GM12878 (cell line): ENCODE measurements at regions not wholly inside any gene's neighbourhood (a gene's known extent, or its start where the extent isn't known, plus 50 kb on each side); places are given as distances from the start of the nearest gene placed in this dataset.

Source experiments
- ATAC-seq: fragments of 200-7000 bp; cut with Tn5 transposase; 3 replicates; pipeline ENCODE4 v1.9.1; 2020; ENCODE audit warnings: mild to moderate bottlenecking, moderate library complexity
- BruUV-seq: library from RNA; stranded (reverse); fragments of 400-500 nt; replicated peaks from 2 replicates; lab custom pipeline; 2021; lab: Mats Ljungman, UMichigan
- CTCF ChIA-PET: fragments of 300-600 bp; sonication (Branson Sonifier 250); formaldehyde crosslinking; extraction: SDS; loops from one replicate; lab custom pipeline; 2021; ENCODE audit warnings: inconsistent platforms; lab: Yijun Ruan, JAX
- POLR2A ChIA-PET: fragments of 350-600 bp; formaldehyde crosslinking; extraction: SDS; loops from one replicate; lab custom pipeline; 2021; ENCODE audit warnings: inconsistent platforms; lab: Charles Lee
- RAD21 ChIA-PET: fragments of 300-600 bp; sonication (Branson Sonifier 250); formaldehyde crosslinking; loops from one replicate; lab custom pipeline; 2023; ENCODE audit warnings: antibody characterized with exemption; ENCODE audit not compliant: unreplicated experiment; lab: Charles Lee
- SMC1A ChIA-PET: fragments of 300-600 bp; sonication (Branson Sonifier 250); formaldehyde crosslinking; loops from one replicate; lab custom pipeline; 2023; ENCODE audit not compliant: unreplicated experiment, uncharacterized antibody; lab: Charles Lee
- DNase-seq: peaks from one replicate; pipeline ENCODE4 v3.0.0-alpha.2; 2011; ENCODE audit warnings: low read depth, low spot score
- FAIRE-seq: peaks from 3 replicates; lab custom pipeline; 2011; peaks lifted over from hg19 to GRCh38; lab: Jason Lieb, UNC
- H2AFZ ChIP-seq: 2 replicates; pipeline ENCODE4 v1.6.0; 2011; ENCODE audit warnings: low read depth, low read length, control low read depth; ENCODE audit not compliant: control insufficient read depth
- H3K27ac ChIP-seq: 2 replicates; pipeline ENCODE4 v1.5.1; 2011; ENCODE audit warnings: control low read depth; ENCODE audit not compliant: control insufficient read depth, insufficient read depth
- H3K27me3 ChIP-seq, 2 experiments: replicated peaks in 1 of 2; 2 replicates each; pipeline versions ENCODE4 v1.6.0 to v1.6.1; 2011; ENCODE audit warnings: low read length in 1 of 2; ENCODE audit not compliant: control insufficient read depth in 2 of 2, insufficient read depth in 2 of 2
- H3K36me3 ChIP-seq, 2 experiments: 2 replicates each; pipeline ENCODE4 v1.5.1; 2011; ENCODE audit warnings: low read length in 1 of 2; ENCODE audit not compliant: control insufficient read depth in 2 of 2, insufficient read depth in 2 of 2
- H3K4me1 ChIP-seq: 2 replicates; pipeline ENCODE4 v1.6.1; 2011; ENCODE audit warnings: mild to moderate bottlenecking, low read length, moderate library complexity, mixed read lengths; ENCODE audit not compliant: control insufficient read depth, insufficient read depth
- H3K4me2 ChIP-seq: 2 replicates; pipeline ENCODE4 v1.6.0; 2011; ENCODE audit warnings: control low read depth; ENCODE audit not compliant: control insufficient read depth, insufficient read depth
- H3K4me3 ChIP-seq: fragments of 200-600 bp; sonication (generic); 2 replicates; pipeline ENCODE4 v1.5.1; 2016
- H3K79me2 ChIP-seq: 2 replicates; pipeline ENCODE4 v1.6.0; 2011; ENCODE audit warnings: low read length; ENCODE audit not compliant: control insufficient read depth, insufficient read depth
- H3K9ac ChIP-seq: 2 replicates; pipeline ENCODE4 v1.8.0; 2011; ENCODE audit warnings: low read length, control low read depth, mixed read lengths; ENCODE audit not compliant: control insufficient read depth, insufficient read depth
- H3K9me3 ChIP-seq: replicated peaks from 3 replicates; pipeline ENCODE4 v1.5.1; 2011; ENCODE audit warnings: mild to moderate bottlenecking, low read length; ENCODE audit not compliant: control insufficient read depth, insufficient read depth
- H4K20me1 ChIP-seq: 2 replicates; pipeline ENCODE4 v1.6.0; 2011; ENCODE audit not compliant: control insufficient read depth, insufficient read depth
- BACH1 ChIP-seq: fragments of 450-650 bp; IDR thresholded peaks from 2 replicates; pipeline ENCODE4 v1.6.1; 2017; ENCODE audit warnings: mild to moderate bottlenecking, borderline replicate concordance
- CBX5 ChIP-seq: sonication (generic); IDR thresholded peaks from 2 replicates; pipeline ENCODE4 v1.6.1; 2016; ENCODE audit warnings: low read depth, moderate library complexity, mild to moderate bottlenecking, inconsistent platforms
- EGR1 ChIP-seq, 2 experiments: IDR thresholded peaks; 1 replicate in 1 of 2; 2 replicates in 1 of 2; pipeline ENCODE4 v1.6.1; 2011 to 2012; ENCODE audit warnings: low read depth in 2 of 2, low read length in 2 of 2, borderline replicate concordance in 1 of 2, mild to moderate bottlenecking in 1 of 2, moderate library complexity in 1 of 2
- ETV6 ChIP-seq, 2 experiments: fragments of 450-650 bp in 1 of 2; IDR thresholded peaks in 1 of 2; conservative IDR thresholded peaks in 1 of 2; 2 replicates each; pipeline ENCODE4 v1.6.1; 2014; ENCODE audit warnings: antibody characterized with exemption in 1 of 2, borderline replicate concordance in 1 of 2, low read depth in 1 of 2, mild to moderate bottlenecking in 1 of 2, moderate library complexity in 1 of 2
- FOXM1 ChIP-seq: IDR thresholded peaks from 2 replicates; pipeline ENCODE4 v1.6.1; 2012; ENCODE audit warnings: low read depth, mild to moderate bottlenecking, inconsistent platforms, low read length, moderate library complexity
- GABPA ChIP-seq: IDR thresholded peaks from 2 replicates; pipeline ENCODE4 v1.6.1; 2014; ENCODE audit warnings: antibody characterized with exemption, low read depth, mild to moderate bottlenecking, inconsistent platforms
- MEF2B ChIP-seq: fragments of 450-650 bp; IDR thresholded peaks from 2 replicates; pipeline ENCODE4 v1.6.1; 2018; ENCODE audit warnings: mild to moderate bottlenecking, moderate library complexity; ENCODE audit not compliant: partially characterized antibody, poor library complexity, severe bottlenecking
- MLLT1 ChIP-seq: fragments of 450-650 bp; IDR thresholded peaks from 2 replicates; pipeline ENCODE4 v1.6.1; 2016; ENCODE audit warnings: mild to moderate bottlenecking
- MYC ChIP-seq: IDR thresholded peaks from 2 replicates; pipeline ENCODE4 v1.6.1; 2011; ENCODE audit warnings: mild to moderate bottlenecking, low read length, moderate library complexity, inconsistent platforms; ENCODE audit not compliant: insufficient read depth, insufficient replicate concordance, insufficient read length, severe bottlenecking
- RB1 ChIP-seq: fragments of 450-650 bp; formaldehyde crosslinking; IDR thresholded peaks from 2 replicates; pipeline ENCODE4 v1.6.1; 2017; ENCODE audit warnings: mild to moderate bottlenecking, borderline replicate concordance
- SREBF1 ChIP-seq: IDR thresholded peaks from 2 replicates; pipeline ENCODE4 v1.6.1; 2012; ENCODE audit warnings: mild to moderate bottlenecking, low read length
- STAT1 ChIP-seq: fragments of 450-650 bp; conservative IDR thresholded peaks from 2 replicates; pipeline ENCODE4 v1.6.1; 2014; ENCODE audit warnings: antibody characterized with exemption, mild to moderate bottlenecking
- STAT3 ChIP-seq: IDR thresholded peaks from 2 replicates; pipeline ENCODE4 v1.6.1; 2011; ENCODE audit warnings: low read depth, low read length, improper control_type of control experiment
- ZNF217 ChIP-seq: fragments of 450-650 bp; IDR thresholded peaks from 2 replicates; pipeline ENCODE4 v1.6.1; 2017; ENCODE audit warnings: antibody characterized with exemption, mild to moderate bottlenecking
- ZNF274 ChIP-seq: IDR thresholded peaks from one replicate; pipeline ENCODE4 v1.8.0; 2011; ENCODE audit not compliant: insufficient read length, insufficient read depth
- ZNF384 ChIP-seq: IDR thresholded peaks from 2 replicates; pipeline ENCODE4 v1.6.1; 2012; ENCODE audit warnings: low read depth, mild to moderate bottlenecking, low read length, improper control_type of control experiment, borderline replicate concordance
- ZNF622 ChIP-seq: fragments of 450-650 bp; IDR thresholded peaks from 2 replicates; pipeline ENCODE4 v1.6.1; 2017; ENCODE audit warnings: mild to moderate bottlenecking, inconsistent platforms
- WGBS: methylation state at CpG from one replicate; pipeline ENCODE4 v1.1.6; 2016; ENCODE audit warnings: low lambda C conversion rate; ENCODE audit not compliant: insufficient replicate concordance, insufficient coverage; ENCODE audit errors: missing lambda C conversion rate; 5-methylcytosine and 5-hydroxymethylcytosine counted together
- in situ Hi-C: fragments of 300-500 bp; cut with MboI; formaldehyde crosslinking; loops from 9 replicates; pipeline ENCODE4 v1.14.3; 2018; ENCODE audit warnings: mixed read lengths
- intact Hi-C: fragments of 100-400 bp; cut with micrococcal nuclease; formaldehyde crosslinking; loops from one replicate; pipeline ENCODE4 v1.14.2; 2022; ENCODE audit not compliant: unreplicated experiment
- TF ChIP-seq, protein P1 (sequence below): fragments of 450-650 bp; IDR thresholded peaks from 2 replicates; pipeline ENCODE4 v1.6.1; 2018; ENCODE audit warnings: mild to moderate bottlenecking, low read depth, moderate library complexity; ENCODE audit not compliant: partially characterized antibody
- TF ChIP-seq, protein P2 (sequence below): fragments of 450-650 bp; IDR thresholded peaks from 2 replicates; pipeline ENCODE4 v1.6.1; 2016; ENCODE audit warnings: mild to moderate bottlenecking

- TF ChIP-seq, protein P1, sequence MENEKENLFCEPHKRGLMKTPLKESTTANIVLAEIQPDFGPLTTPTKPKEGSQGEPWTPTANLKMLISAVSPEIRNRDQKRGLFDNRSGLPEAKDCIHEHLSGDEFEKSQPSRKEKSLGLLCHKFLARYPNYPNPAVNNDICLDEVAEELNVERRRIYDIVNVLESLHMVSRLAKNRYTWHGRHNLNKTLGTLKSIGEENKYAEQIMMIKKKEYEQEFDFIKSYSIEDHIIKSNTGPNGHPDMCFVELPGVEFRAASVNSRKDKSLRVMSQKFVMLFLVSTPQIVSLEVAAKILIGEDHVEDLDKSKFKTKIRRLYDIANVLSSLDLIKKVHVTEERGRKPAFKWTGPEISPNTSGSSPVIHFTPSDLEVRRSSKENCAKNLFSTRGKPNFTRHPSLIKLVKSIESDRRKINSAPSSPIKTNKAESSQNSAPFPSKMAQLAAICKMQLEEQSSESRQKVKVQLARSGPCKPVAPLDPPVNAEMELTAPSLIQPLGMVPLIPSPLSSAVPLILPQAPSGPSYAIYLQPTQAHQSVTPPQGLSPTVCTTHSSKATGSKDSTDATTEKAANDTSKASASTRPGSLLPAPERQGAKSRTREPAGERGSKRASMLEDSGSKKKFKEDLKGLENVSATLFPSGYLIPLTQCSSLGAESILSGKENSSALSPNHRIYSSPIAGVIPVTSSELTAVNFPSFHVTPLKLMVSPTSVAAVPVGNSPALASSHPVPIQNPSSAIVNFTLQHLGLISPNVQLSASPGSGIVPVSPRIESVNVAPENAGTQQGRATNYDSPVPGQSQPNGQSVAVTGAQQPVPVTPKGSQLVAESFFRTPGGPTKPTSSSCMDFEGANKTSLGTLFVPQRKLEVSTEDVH, result no peak
- no peak for TF ChIP-seq ETV6 (conservative IDR thresholded peaks at IDR 0.05 in 1 of 2, IDR thresholded peaks at IDR 0.05 in 1 of 2; ENCODE audit: borderline replicate concordance in 1 of 2, low read depth in 1 of 2)
- TF ChIP-seq GABPA, result no peak
- no peak for TF ChIP-seq ZNF217
- no peak for TF ChIP-seq FOXM1
- TF ChIP-seq EGR1 (IDR thresholded peaks at IDR 0.05; ENCODE audit: borderline replicate concordance in 1 of 2, low read depth in 2 of 2, low read length in 2 of 2), result no peak
Measured at GRCh38 chr6:76533661-76534060, 461.2 kb upstream of the IMPG1 start (continued).

GRCh38 chr6:76532647-76533046 is 460.2 kb upstream of the IMPG1 start:
- ChIA-PET RAD21 (no interaction called here), POLR2A (no interaction called here), CTCF (no interaction called here), SMC1A (no interaction called here)
- Histone ChIP-seq H3K79me2 (no peaks in the 10 kb centered on the region), H3K9me3 (no peaks in the 10 kb centered on the region), H3K4me1 (no peaks in the 10 kb centered on the region), H3K27ac (no peak overlapping the region), H3K36me3 (no peaks in the 10 kb centered on the region), H3K27me3 (no peaks in the 10 kb centered on the region), H4K20me1 (no peaks in the 10 kb centered on the region), H2AFZ (no peak overlapping the region), H3K4me2 (no peak overlapping the region), H3K9ac (no peak overlapping the region), H3K4me3 (no peak overlapping the region)
- FAIRE-seq (no peak), DNase-seq (no peak), ATAC-seq (no peak)
- intact Hi-C loops (no loop called here), in situ Hi-C loops (no loop called here)
- 0% methylated on average over 2 of the region's 2 CpGs for WGBS
- BruUV-seq, result no TSS peak
- TF ChIP-seq, protein P2, sequence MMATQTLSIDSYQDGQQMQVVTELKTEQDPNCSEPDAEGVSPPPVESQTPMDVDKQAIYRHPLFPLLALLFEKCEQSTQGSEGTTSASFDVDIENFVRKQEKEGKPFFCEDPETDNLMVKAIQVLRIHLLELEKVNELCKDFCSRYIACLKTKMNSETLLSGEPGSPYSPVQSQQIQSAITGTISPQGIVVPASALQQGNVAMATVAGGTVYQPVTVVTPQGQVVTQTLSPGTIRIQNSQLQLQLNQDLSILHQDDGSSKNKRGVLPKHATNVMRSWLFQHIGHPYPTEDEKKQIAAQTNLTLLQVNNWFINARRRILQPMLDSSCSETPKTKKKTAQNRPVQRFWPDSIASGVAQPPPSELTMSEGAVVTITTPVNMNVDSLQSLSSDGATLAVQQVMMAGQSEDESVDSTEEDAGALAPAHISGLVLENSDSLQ, result no peak
- TF ChIP-seq RB1 (no peak), CBX5 (no peak), EGR1 (IDR thresholded peaks at IDR 0.05; ENCODE audit: borderline replicate concordance in 1 of 2, low read depth in 2 of 2, low read length in 2 of 2) (no peak), MYC (no peak), ZNF384 (no peak), ZNF217 (no peak), STAT1 (no peak), ZNF274 (no peak), ZNF622 (no peak), MLLT1 (no peak), BACH1 (no peak), MEF2B (no peak), SREBF1 (no peak), STAT3 (no peak)
